GM12878 (cell line): ENCODE measurements at regions not wholly inside any gene's neighbourhood (a gene's known extent, or its start where the extent isn't known, plus 50 kb on each side); places are given as distances from the start of the nearest gene placed in this dataset.

Experiments
- ATAC-seq: fragments of 200-7000 bp; cut with Tn5 transposase; 3 replicates; pipeline ENCODE4 v1.9.1; 2020; ENCODE audit warnings: mild to moderate bottlenecking, moderate library complexity
- BruUV-seq: library from RNA; stranded (reverse); fragments of 400-500 nt; replicated peaks from 2 replicates; lab custom pipeline; 2021; lab: Mats Ljungman, UMichigan
- CTCF ChIA-PET: fragments of 300-600 bp; sonication (Branson Sonifier 250); formaldehyde crosslinking; extraction: SDS; loops from one replicate; lab custom pipeline; 2021; ENCODE audit warnings: inconsistent platforms; lab: Yijun Ruan, JAX
- POLR2A ChIA-PET: fragments of 350-600 bp; formaldehyde crosslinking; extraction: SDS; loops from one replicate; lab custom pipeline; 2021; ENCODE audit warnings: inconsistent platforms; lab: Charles Lee
- RAD21 ChIA-PET: fragments of 300-600 bp; sonication (Branson Sonifier 250); formaldehyde crosslinking; loops from one replicate; lab custom pipeline; 2023; ENCODE audit warnings: antibody characterized with exemption; ENCODE audit not compliant: unreplicated experiment; lab: Charles Lee
- SMC1A ChIA-PET: fragments of 300-600 bp; sonication (Branson Sonifier 250); formaldehyde crosslinking; loops from one replicate; lab custom pipeline; 2023; ENCODE audit not compliant: unreplicated experiment, uncharacterized antibody; lab: Charles Lee
- DNase-seq: peaks from one replicate; pipeline ENCODE4 v3.0.0-alpha.2; 2011; ENCODE audit warnings: low read depth, low spot score
- FAIRE-seq: peaks from 3 replicates; lab custom pipeline; 2011; peaks lifted over from hg19 to GRCh38; lab: Jason Lieb, UNC
- H2AFZ ChIP-seq: 2 replicates; pipeline ENCODE4 v1.6.0; 2011; ENCODE audit warnings: low read depth, low read length, control low read depth; ENCODE audit not compliant: control insufficient read depth
- H3K27ac ChIP-seq: 2 replicates; pipeline ENCODE4 v1.5.1; 2011; ENCODE audit warnings: control low read depth; ENCODE audit not compliant: control insufficient read depth, insufficient read depth
- H3K27me3 ChIP-seq, 2 experiments: replicated peaks in 1 of 2; 2 replicates each; pipeline versions ENCODE4 v1.6.0 to v1.6.1; 2011; ENCODE audit warnings: low read length in 1 of 2; ENCODE audit not compliant: control insufficient read depth in 2 of 2, insufficient read depth in 2 of 2
- H3K36me3 ChIP-seq, 2 experiments: 2 replicates each; pipeline ENCODE4 v1.5.1; 2011; ENCODE audit warnings: low read length in 1 of 2; ENCODE audit not compliant: control insufficient read depth in 2 of 2, insufficient read depth in 2 of 2
- H3K4me1 ChIP-seq: 2 replicates; pipeline ENCODE4 v1.6.1; 2011; ENCODE audit warnings: mild to moderate bottlenecking, low read length, moderate library complexity, mixed read lengths; ENCODE audit not compliant: control insufficient read depth, insufficient read depth
- H3K4me2 ChIP-seq: 2 replicates; pipeline ENCODE4 v1.6.0; 2011; ENCODE audit warnings: control low read depth; ENCODE audit not compliant: control insufficient read depth, insufficient read depth
- H3K4me3 ChIP-seq: fragments of 200-600 bp; sonication (generic); 2 replicates; pipeline ENCODE4 v1.5.1; 2016
- H3K79me2 ChIP-seq: 2 replicates; pipeline ENCODE4 v1.6.0; 2011; ENCODE audit warnings: low read length; ENCODE audit not compliant: control insufficient read depth, insufficient read depth
- H3K9ac ChIP-seq: 2 replicates; pipeline ENCODE4 v1.8.0; 2011; ENCODE audit warnings: low read length, control low read depth, mixed read lengths; ENCODE audit not compliant: control insufficient read depth, insufficient read depth
- H3K9me3 ChIP-seq: replicated peaks from 3 replicates; pipeline ENCODE4 v1.5.1; 2011; ENCODE audit warnings: mild to moderate bottlenecking, low read length; ENCODE audit not compliant: control insufficient read depth, insufficient read depth
- H4K20me1 ChIP-seq: 2 replicates; pipeline ENCODE4 v1.6.0; 2011; ENCODE audit not compliant: control insufficient read depth, insufficient read depth
- FOXM1 ChIP-seq: IDR thresholded peaks from 2 replicates; pipeline ENCODE4 v1.6.1; 2012; ENCODE audit warnings: low read depth, mild to moderate bottlenecking, inconsistent platforms, low read length, moderate library complexity
- HDGF ChIP-seq: fragments of 450-650 bp; IDR thresholded peaks from 2 replicates; pipeline ENCODE4 v1.6.1; 2016; ENCODE audit warnings: antibody characterized with exemption
- MEF2B ChIP-seq: fragments of 450-650 bp; IDR thresholded peaks from 2 replicates; pipeline ENCODE4 v1.6.1; 2018; ENCODE audit warnings: mild to moderate bottlenecking, moderate library complexity; ENCODE audit not compliant: partially characterized antibody, poor library complexity, severe bottlenecking
- SP1 ChIP-seq: IDR thresholded peaks from one replicate; pipeline ENCODE4 v1.6.1; 2011; ENCODE audit warnings: low read depth, low read length
- USF2 ChIP-seq: IDR thresholded peaks from 2 replicates; pipeline ENCODE4 v1.6.1; 2011; ENCODE audit warnings: low read depth, low read length, improper control_type of control experiment, borderline replicate concordance
- YBX1 ChIP-seq: fragments of 450-650 bp; IDR thresholded peaks from 2 replicates; pipeline ENCODE4 v1.6.1; 2016; ENCODE audit warnings: antibody characterized with exemption
- WGBS: methylation state at CpG from one replicate; pipeline ENCODE4 v1.1.6; 2016; ENCODE audit warnings: low lambda C conversion rate; ENCODE audit not compliant: insufficient replicate concordance, insufficient coverage; ENCODE audit errors: missing lambda C conversion rate; 5-methylcytosine and 5-hydroxymethylcytosine counted together
- in situ Hi-C: fragments of 300-500 bp; cut with MboI; formaldehyde crosslinking; loops from 9 replicates; pipeline ENCODE4 v1.14.3; 2018; ENCODE audit warnings: mixed read lengths
- intact Hi-C: fragments of 100-400 bp; cut with micrococcal nuclease; formaldehyde crosslinking; loops from one replicate; pipeline ENCODE4 v1.14.2; 2022; ENCODE audit not compliant: unreplicated experiment

GRCh38 chr11:95684701-95685100 lies 104.9 kb downstream of the FAM76B start:
- Histone ChIP-seq H3K79me2 (no peaks in the 10 kb centered on the region), H4K20me1 (no peaks in the 10 kb centered on the region), H3K27ac (no peak overlapping the region), H3K9ac (no peak overlapping the region), H3K4me1 (peaks cover 7% of the 10 kb centered on the region), H3K4me2 (no peak overlapping the region), H3K4me3 (no peak overlapping the region), H3K27me3 (no peaks in the 10 kb centered on the region; a peak in 1 of 4 replicates), H2AFZ (no peak overlapping the region), H3K36me3 (no peaks in the 10 kb centered on the region)
- no peak for DNase-seq
- 100% methylated on average over 2 of the region's 2 CpGs for WGBS
- no peak for ATAC-seq
- RAD21 ChIA-PET = interaction anchor here (2.4 kb wide), 1 partner anchor 530 kb away, joined by 5 read pairs; no protein-coding TSS in a partner anchor
- in situ Hi-C loops = no loop called here
- FAIRE-seq = no peak
- SMC1A ChIA-PET = interaction anchor here (1.6 to 8.6 kb wide), 2 partner anchors 8 to 20 kb away, joined by 3 to 71 read pairs; no protein-coding TSS in a partner anchor
- BruUV-seq = no TSS peak
- intact Hi-C loops = loop anchor here (5.0 kb wide), 1 partner anchor 127 kb away; no protein-coding TSS in a partner anchor
- POLR2A ChIA-PET = no interaction called here
- no peak for TF ChIP-seq SP1
- TF ChIP-seq, all 136 proteins: peak for 0
- H3K9me3 ChIP-seq = no peaks in the 10 kb centered on the region
- CTCF ChIA-PET = interaction anchor here (1.0 to 3.0 kb wide), 3 partner anchors 10 to 27 kb away, joined by 3 to 14 read pairs (median 3); no protein-coding TSS in a partner anchor

- no peaks in the 10 kb centered on the region for H4K20me1 ChIP-seq
- no peak for DNase-seq
- no peak for FAIRE-seq
- intact Hi-C loops (no loop called here), in situ Hi-C loops (no loop called here)
- no peak overlapping the region for H3K27ac ChIP-seq
- no peak for ATAC-seq
- no peaks in the 10 kb centered on the region; a peak in 1 of 4 replicates for H3K27me3 ChIP-seq
- H3K4me2 ChIP-seq = no peak overlapping the region
- CTCF ChIA-PET = interaction anchor here (0.6 to 3.0 kb wide), 4 partner anchors 10 to 27 kb away, joined by 3 to 14 read pairs (median 3); no protein-coding TSS in a partner anchor
- SMC1A ChIA-PET = interaction anchor here (1.6 to 8.6 kb wide), 2 partner anchors 9 to 21 kb away, joined by 3 to 71 read pairs; no protein-coding TSS in a partner anchor
- POLR2A ChIA-PET = interaction anchor here (0.8 kb wide), 1 partner anchor 14 kb away, joined by 3 read pairs; no protein-coding TSS in a partner anchor
- H3K4me1 ChIP-seq = peaks cover 7% of the 10 kb centered on the region
- H3K9me3 ChIP-seq = no peaks in the 10 kb centered on the region
- no peak overlapping the region for H3K4me3 ChIP-seq
- no peaks in the 10 kb centered on the region for H3K36me3 ChIP-seq
- RAD21 ChIA-PET = interaction anchor here (1.6 kb wide), 1 partner anchor 14 kb away, joined by 4 read pairs; no protein-coding TSS in a partner anchor
- no peak overlapping the region for H2AFZ ChIP-seq
- WGBS = 100% methylated on average over 1 of the region's 1 CpG
- no TSS peak for BruUV-seq
- TF ChIP-seq MEF2B (no peak), FOXM1 (no peak), USF2 (no peak), YBX1 (no peak), HDGF (no peak)
- H3K9ac ChIP-seq = no peak overlapping the region
- H3K79me2 ChIP-seq = no peaks in the 10 kb centered on the region
Measured at GRCh38 chr11:95684170-95684569, 105.4 kb downstream of the FAM76B start.
